ENCODE measurements at regions not wholly inside any gene's neighbourhood (a gene's known extent, or its start where the extent isn't known, plus 50 kb on each side); places are given as distances from the start of the nearest gene placed in this dataset.

DNA sequence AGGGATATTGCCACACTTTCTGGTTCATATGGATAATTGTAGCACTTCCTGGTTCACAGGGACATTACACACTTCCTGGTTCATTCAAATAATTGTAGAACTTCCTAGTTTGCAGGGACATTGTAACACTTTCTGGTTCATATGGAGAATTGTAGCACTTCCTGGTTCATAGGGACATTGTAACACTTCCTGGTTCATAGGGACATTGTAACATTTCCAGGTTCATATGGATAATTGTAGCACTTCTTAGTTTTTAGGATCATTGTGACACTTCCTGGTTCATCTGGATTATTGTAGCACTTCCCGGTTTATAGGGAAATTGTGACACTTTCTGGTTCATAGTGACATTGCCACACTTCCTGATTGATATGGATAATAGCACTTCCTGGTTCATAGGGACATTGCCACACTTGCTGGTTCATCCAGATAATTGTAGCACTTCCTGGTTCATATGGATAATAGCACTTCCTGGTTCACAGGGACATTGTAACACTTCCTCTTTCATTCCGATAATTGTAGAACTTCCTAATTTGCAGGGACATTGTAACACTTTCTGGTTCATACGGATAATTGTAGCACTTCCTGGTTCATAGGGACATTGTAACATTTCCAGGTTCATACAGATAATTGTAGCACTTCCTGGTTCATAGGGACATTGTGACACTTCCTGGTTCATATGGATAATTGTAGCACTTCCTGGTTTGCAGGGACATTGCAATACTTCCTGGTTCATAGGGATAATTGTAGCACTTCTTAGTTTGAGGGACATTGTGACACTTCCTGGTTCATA lies 59.2 kb upstream of the CD99 start:
- TF ChIP-seq CTCF (IDR thresholded peaks at IDR 0.05; ENCODE audit: low read depth, low read length) (no peak), EZH2phosphoT487 (IDR thresholded peaks at IDR 0.05; ENCODE audit: low read depth) (no peak)
